A549 (cell line): ENCODE measurements at regions not wholly inside any gene's neighbourhood (a gene's known extent, or its start where the extent isn't known, plus 50 kb on each side); places are given as distances from the start of the nearest gene placed in this dataset.

Experiments used
- BHLHE40 ChIP-seq: IDR thresholded peaks from 2 replicates; pipeline ENCODE4 v1.6.1; 2012; ENCODE audit warnings: low read depth, low read length, inconsistent platforms
- CEBPB ChIP-seq, 2 experiments: fragments of >200 bp in 1 of 2; sonication (Bioruptor Twin) in 1 of 2; formaldehyde crosslinking in 1 of 2; IDR thresholded peaks; 2 replicates each; pipeline ENCODE4 v1.6.1; 2012 to 2016
- EP300 ChIP-seq, 2 experiments: fragments of >200 bp; sonication (Bioruptor Twin); formaldehyde crosslinking; IDR thresholded peaks; 2 replicates in 1 of 2; 3 replicates in 1 of 2; pipeline ENCODE4 v1.6.1; 2016 to 2017
- NFE2L2 ChIP-seq: fragments of 150-350 bp; conservative IDR thresholded peaks from 2 replicates; pipeline ENCODE4 v1.6.1; 2014; ENCODE audit warnings: low read length
- POLR2A ChIP-seq: IDR thresholded peaks from 2 replicates; pipeline ENCODE4 v1.6.1; 2012; ENCODE audit warnings: mild to moderate bottlenecking, low read length
- RAD21 ChIP-seq, 2 experiments: fragments of >200 bp in 1 of 2; sonication (Bioruptor Twin) in 1 of 2; formaldehyde crosslinking in 1 of 2; IDR thresholded peaks in 1 of 2; conservative IDR thresholded peaks in 1 of 2; 2 replicates in 1 of 2; 3 replicates in 1 of 2; pipeline ENCODE4 v1.6.1; 2012 to 2018; ENCODE audit warnings: inconsistent platforms in 1 of 2
- RNF2 ChIP-seq: fragments of 200-600 bp; sonication (generic); IDR thresholded peaks from 2 replicates; pipeline ENCODE4 v1.6.1; 2016; ENCODE audit warnings: low read depth, mild to moderate bottlenecking, antibody characterized with exemption, moderate library complexity, borderline replicate concordance
- SMC3 ChIP-seq: fragments of >200 bp; sonication (Bioruptor Twin); formaldehyde crosslinking; IDR thresholded peaks from 3 replicates; pipeline ENCODE4 v1.6.1; 2018; ENCODE audit warnings: inconsistent platforms
- ZNF302 ChIP-seq: fragments of 250-450 bp; sonication (Bioruptor Pico); IDR thresholded peaks from 2 replicates; pipeline ENCODE4 v1.9.0; 2021; ENCODE audit warnings: inconsistent platforms, mild to moderate bottlenecking, moderate library complexity
- ZSCAN20 ChIP-seq: fragments of 250-450 bp; sonication (Bioruptor Pico); IDR thresholded peaks from 2 replicates; pipeline ENCODE4 v1.8.0; 2022; ENCODE audit warnings: mild to moderate bottlenecking, moderate library complexity
- TF ChIP-seq, protein P1 (sequence below): fragments of >200 bp; sonication (Bioruptor Twin); formaldehyde crosslinking; IDR thresholded peaks from 3 replicates; pipeline ENCODE4 v1.5.1; 2016
- TF ChIP-seq, protein P2 (sequence below): IDR thresholded peaks from 2 replicates; pipeline ENCODE4 v1.6.1; 2012

DNA sequence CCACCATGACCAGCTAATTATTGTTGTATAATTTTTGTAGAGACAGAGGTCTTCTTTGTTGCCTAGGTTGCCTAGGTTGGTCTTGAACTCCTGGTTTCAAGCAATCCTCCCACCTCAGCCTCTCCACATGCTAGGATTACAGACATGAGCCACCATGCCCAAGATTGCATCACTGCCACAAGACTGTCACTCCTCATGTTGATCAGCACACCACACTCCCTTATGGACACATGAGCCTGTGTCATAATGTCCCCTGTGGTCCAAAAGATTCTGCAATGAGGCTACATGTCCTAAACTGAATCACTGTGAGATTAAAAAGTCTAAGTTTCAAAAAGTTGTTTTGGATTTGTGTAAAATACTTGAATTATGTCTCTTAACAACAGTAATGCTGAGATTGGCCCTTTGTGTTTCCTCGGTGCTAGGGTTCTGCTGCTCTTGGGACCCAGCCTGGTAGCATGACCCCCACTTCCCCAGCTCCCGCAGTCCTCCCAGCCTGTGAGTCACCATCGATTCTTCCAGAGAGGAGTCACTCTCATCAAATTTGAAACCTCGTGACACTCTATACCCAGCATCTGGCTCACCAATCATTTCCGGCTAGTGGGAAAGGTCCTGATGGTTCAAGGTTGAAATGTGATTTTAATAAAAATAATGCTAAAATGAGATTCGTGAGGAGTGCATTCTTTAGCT lies 890.9 kb downstream of the VRK1 start:
- TF ChIP-seq, protein P1, sequence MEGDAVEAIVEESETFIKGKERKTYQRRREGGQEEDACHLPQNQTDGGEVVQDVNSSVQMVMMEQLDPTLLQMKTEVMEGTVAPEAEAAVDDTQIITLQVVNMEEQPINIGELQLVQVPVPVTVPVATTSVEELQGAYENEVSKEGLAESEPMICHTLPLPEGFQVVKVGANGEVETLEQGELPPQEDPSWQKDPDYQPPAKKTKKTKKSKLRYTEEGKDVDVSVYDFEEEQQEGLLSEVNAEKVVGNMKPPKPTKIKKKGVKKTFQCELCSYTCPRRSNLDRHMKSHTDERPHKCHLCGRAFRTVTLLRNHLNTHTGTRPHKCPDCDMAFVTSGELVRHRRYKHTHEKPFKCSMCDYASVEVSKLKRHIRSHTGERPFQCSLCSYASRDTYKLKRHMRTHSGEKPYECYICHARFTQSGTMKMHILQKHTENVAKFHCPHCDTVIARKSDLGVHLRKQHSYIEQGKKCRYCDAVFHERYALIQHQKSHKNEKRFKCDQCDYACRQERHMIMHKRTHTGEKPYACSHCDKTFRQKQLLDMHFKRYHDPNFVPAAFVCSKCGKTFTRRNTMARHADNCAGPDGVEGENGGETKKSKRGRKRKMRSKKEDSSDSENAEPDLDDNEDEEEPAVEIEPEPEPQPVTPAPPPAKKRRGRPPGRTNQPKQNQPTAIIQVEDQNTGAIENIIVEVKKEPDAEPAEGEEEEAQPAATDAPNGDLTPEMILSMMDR: no peak
- TF ChIP-seq ZNF302 (CRISPR knock-in tag) (no peak), ZSCAN20 (no peak), POLR2A (no peak), NFE2L2 (no peak), RNF2 (no peak), SMC3 (no peak), BHLHE40 (no peak), CEBPB (IDR thresholded peaks at IDR 0.05) (no peak), EP300 (IDR thresholded peaks at IDR 0.05) (no peak), RAD21 (conservative IDR thresholded peaks at IDR 0.05 in 1 of 2, IDR thresholded peaks at IDR 0.05 in 1 of 2) (no peak)
- TF ChIP-seq, protein P2, sequence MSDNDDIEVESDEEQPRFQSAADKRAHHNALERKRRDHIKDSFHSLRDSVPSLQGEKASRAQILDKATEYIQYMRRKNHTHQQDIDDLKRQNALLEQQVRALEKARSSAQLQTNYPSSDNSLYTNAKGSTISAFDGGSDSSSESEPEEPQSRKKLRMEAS: no peak
